Neutrophil (primary cell): ENCODE measurements at regions not wholly inside any gene's neighbourhood (a gene's known extent, or its start where the extent isn't known, plus 50 kb on each side); places are given as distances from the start of the nearest gene placed in this dataset.

Source experiments
- H3K27ac ChIP-seq: fragments of 200-600 bp; sonication (generic); 2 replicates; pipeline ENCODE4 v1.5.1; 2016; ENCODE audit warnings: mild to moderate bottlenecking, moderate library complexity
- H3K27me3 ChIP-seq: fragments of 200-600 bp; sonication (generic); 2 replicates; pipeline ENCODE4 v1.6.0; 2016; ENCODE audit warnings: mild to moderate bottlenecking
- H3K36me3 ChIP-seq: fragments of 200-600 bp; sonication (generic); 2 replicates; pipeline ENCODE4 v1.5.1; 2017
- H3K4me1 ChIP-seq, 2 experiments: fragments of 200-600 bp in 1 of 2; sonication (generic) in 1 of 2; 1 replicate in 1 of 2; 2 replicates in 1 of 2; pipeline versions ENCODE4 v1.5.1 to v1.6.1; 2013 to 2016; ENCODE audit warnings: low read depth in 1 of 2, low read length in 1 of 2, mild to moderate bottlenecking in 1 of 2, moderate library complexity in 1 of 2; ENCODE audit not compliant: control insufficient read depth in 1 of 2, insufficient read depth in 1 of 2
- H3K4me3 ChIP-seq, 2 experiments: fragments of 200-600 bp in 1 of 2; sonication (generic) in 1 of 2; 1 replicate in 1 of 2; 2 replicates in 1 of 2; pipeline ENCODE4 v1.5.1; 2013 to 2016; ENCODE audit warnings: low read depth in 1 of 2, low read length in 1 of 2, mild to moderate bottlenecking in 1 of 2, moderate library complexity in 1 of 2
- H3K9me3 ChIP-seq: fragments of 200-600 bp; sonication (generic); 2 replicates; pipeline ENCODE4 v1.5.1; 2016
- TF ChIP-seq, protein P1 (sequence below): fragments of 200-600 bp; sonication (generic); IDR thresholded peaks from 2 replicates; pipeline ENCODE4 v1.5.1; 2016; ENCODE audit warnings: antibody characterized with exemption

DNA sequence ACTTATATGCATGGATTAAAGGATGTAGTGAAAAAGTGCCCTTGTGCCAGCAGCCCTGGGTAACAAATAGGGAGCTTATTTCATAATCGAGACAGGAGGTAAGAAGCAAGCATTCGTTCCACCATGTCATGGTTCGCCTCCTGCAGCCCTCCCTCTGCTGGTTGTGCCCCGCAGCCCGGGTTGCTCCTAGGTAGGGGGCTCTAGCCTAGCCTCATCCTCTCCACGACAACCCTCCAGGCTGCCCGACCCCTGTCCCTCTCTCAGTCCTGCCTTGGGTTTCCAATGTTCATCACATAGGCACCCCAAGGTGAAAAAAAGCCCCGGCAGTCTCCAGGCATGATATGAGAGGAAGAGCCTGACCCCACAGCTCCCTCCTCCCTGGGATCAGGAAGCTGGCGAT is 75.5 kb upstream of the SYNDIG1 start:
- Histone ChIP-seq H3K4me1 (no peaks in the 10 kb centered on the region), H3K27me3 (no peaks in the 10 kb centered on the region), H3K4me3 (no peak overlapping the region), H3K9me3 (no peaks in the 10 kb centered on the region), H3K36me3 (no peaks in the 10 kb centered on the region), H3K27ac (no peak overlapping the region)
- TF ChIP-seq, protein P1, sequence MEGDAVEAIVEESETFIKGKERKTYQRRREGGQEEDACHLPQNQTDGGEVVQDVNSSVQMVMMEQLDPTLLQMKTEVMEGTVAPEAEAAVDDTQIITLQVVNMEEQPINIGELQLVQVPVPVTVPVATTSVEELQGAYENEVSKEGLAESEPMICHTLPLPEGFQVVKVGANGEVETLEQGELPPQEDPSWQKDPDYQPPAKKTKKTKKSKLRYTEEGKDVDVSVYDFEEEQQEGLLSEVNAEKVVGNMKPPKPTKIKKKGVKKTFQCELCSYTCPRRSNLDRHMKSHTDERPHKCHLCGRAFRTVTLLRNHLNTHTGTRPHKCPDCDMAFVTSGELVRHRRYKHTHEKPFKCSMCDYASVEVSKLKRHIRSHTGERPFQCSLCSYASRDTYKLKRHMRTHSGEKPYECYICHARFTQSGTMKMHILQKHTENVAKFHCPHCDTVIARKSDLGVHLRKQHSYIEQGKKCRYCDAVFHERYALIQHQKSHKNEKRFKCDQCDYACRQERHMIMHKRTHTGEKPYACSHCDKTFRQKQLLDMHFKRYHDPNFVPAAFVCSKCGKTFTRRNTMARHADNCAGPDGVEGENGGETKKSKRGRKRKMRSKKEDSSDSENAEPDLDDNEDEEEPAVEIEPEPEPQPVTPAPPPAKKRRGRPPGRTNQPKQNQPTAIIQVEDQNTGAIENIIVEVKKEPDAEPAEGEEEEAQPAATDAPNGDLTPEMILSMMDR: no peak

GRCh38 chr20:24392612-24393011 is 76.8 kb upstream of the SYNDIG1 start:
- Histone ChIP-seq H3K4me3 (no peak overlapping the region), H3K4me1 (no peaks in the 10 kb centered on the region), H3K36me3 (no peaks in the 10 kb centered on the region), H3K9me3 (no peaks in the 10 kb centered on the region), H3K27ac (no peak overlapping the region), H3K27me3 (no peaks in the 10 kb centered on the region)
- TF ChIP-seq, protein P1: no peak

DNA sequence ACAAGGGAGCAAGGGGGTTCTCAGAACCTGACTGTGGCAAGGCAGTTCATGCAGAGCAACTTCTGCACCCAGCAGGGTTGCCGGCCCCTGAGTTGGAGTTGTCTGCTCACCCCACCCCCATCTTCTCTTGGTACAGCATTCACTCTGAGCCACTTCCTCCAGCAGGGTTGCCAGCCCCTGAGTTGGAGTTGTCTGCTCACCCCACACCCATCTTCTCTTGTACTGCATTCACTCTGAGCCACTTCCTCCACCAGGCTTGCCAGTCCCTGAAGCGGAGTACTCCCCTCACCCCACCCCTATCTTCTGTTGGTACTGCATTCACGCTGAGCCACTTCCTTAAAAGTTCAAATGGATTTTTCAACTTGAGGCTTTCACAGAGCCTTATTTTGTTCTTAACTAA is 79.7 kb upstream of the SYNDIG1 start:
- no peaks in the 10 kb centered on the region for H3K4me1 ChIP-seq

GRCh38 chr20:24388828-24389380 is 80.5 kb upstream of the SYNDIG1 start:
- H3K4me3 ChIP-seq: no peak overlapping the region
- no peak overlapping the region for H3K27ac ChIP-seq
- TF ChIP-seq, protein P1: no peak
- H3K4me1 ChIP-seq: no peaks in the 10 kb centered on the region
- no peaks in the 10 kb centered on the region for H3K36me3 ChIP-seq
- no peaks in the 10 kb centered on the region for H3K27me3 ChIP-seq
- no peaks in the 10 kb centered on the region for H3K9me3 ChIP-seq

More for the DNA sequence above, 79.7 kb upstream of the SYNDIG1 start:
- TF ChIP-seq, protein P1: no peak
- H3K36me3 ChIP-seq: no peaks in the 10 kb centered on the region
- H3K4me3 ChIP-seq: no peak overlapping the region
- no peak overlapping the region for H3K27ac ChIP-seq
- no peaks in the 10 kb centered on the region for H3K27me3 ChIP-seq
- no peaks in the 10 kb centered on the region for H3K9me3 ChIP-seq

DNA sequence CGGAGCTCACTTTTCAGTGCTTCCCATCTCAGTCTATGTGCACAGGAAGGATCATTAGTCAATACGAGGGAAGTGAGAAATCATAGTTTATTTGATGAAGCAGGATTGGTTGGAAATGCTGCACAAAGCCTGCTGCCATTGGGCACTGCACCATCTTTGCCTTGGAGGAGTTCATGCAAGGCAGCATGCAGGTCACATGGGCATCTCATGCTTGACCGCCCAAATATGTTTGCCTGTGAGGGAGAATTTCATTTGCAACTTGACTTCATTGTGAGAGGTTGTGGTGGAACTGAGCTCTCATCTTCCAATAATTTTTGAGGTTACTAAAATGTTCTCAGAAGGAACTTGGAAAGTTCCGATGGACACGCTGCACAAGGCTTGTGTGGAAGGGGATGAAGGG is 83.9 kb upstream of the SYNDIG1 start:
- TF ChIP-seq, protein P1: no peak

GRCh38 chr20:24384865-24385264 is 84.6 kb upstream of the SYNDIG1 start:
- no peaks in the 10 kb centered on the region for H3K9me3 ChIP-seq
- no peaks in the 10 kb centered on the region for H3K4me1 ChIP-seq
- TF ChIP-seq, protein P1: no peak
- H3K27me3 ChIP-seq: no peaks in the 10 kb centered on the region
- no peak overlapping the region for H3K27ac ChIP-seq
- H3K4me3 ChIP-seq: no peak overlapping the region
- no peaks in the 10 kb centered on the region for H3K36me3 ChIP-seq

More for the DNA sequence above, 83.9 kb upstream of the SYNDIG1 start:
- no peaks in the 10 kb centered on the region for H3K36me3 ChIP-seq
- H3K27me3 ChIP-seq: no peaks in the 10 kb centered on the region
- H3K27ac ChIP-seq: no peak overlapping the region
- no peak overlapping the region for H3K4me3 ChIP-seq
- no peaks in the 10 kb centered on the region for H3K9me3 ChIP-seq
- no peaks in the 10 kb centered on the region for H3K4me1 ChIP-seq
